ENCODE measurements at regions not wholly inside any gene's neighbourhood (a gene's known extent, or its start where the extent isn't known, plus 50 kb on each side); places are given as distances from the start of the nearest gene placed in this dataset.

DNA sequence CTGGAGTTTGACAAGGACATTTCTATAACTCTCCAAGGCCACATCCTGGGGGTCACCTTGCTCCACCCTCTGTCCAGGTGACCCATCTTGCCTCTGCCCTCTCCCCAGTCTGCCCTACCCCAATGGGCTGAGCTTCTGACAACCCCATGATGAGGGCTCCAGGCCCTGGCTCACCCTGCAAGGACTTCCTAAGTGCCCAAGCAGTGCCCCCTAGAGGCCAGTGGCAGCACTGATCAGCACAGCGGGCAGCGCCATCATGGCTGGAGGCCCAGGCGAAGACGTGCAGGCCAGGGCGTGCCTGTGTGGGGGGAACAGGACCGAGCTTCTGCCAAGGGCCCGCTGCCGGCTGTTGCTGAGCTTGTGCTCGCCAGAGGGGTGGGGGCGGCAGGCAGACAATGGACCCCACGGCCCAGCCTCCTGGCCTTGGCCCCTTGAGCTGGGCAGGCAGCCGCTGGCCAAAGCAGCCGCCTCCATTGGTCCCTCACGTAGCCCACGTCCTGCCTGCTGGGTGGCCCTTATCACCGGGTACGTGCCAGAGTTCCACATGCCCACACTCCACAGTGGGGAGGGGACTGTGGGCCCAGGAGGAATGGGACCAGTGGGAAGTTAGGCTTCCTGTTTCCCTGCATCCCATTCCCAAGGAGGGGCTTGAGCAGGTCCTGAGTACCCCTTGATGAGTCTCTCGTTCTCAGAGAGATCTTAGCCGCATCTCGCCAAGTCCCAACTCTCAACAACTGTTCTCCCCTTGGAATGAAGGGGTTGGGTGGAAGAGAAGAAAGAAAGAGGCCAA lies 64.3 kb downstream of the MRPL14 start:
- no peak for DNase-seq

DNA sequence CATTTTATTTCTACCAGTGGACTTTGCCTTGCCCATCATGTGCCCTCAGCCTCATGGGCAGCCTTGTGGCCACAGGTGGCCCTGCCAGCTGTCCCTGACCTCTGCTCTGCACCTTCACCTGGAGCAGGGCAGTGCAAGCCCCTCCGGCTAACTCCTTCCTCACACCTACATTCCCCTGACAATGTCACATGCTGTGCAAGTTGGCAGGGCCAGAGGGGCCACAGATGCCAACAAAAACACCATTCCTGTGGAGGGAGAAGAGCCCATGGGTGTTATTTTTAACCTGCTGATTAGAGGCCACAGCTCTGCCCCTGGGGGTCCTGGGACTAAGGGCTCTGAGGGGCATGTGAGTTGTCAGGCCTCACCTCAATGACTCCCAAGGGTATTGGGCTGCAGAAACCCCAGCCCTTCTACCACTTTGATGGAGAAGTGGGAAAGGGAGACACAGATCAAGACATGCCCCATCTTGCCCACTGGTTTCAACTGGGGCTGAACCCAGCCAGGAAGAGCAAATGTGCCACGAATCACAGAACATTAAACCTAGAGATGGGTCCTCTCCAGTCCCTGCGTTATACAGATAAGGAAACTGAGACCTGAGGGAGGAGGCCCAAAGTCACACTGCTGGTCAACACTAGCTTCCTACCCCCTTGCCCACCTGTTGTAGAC lies 65.0 kb downstream of the MRPL14 start:
- DNase-seq = no peak

DNA sequence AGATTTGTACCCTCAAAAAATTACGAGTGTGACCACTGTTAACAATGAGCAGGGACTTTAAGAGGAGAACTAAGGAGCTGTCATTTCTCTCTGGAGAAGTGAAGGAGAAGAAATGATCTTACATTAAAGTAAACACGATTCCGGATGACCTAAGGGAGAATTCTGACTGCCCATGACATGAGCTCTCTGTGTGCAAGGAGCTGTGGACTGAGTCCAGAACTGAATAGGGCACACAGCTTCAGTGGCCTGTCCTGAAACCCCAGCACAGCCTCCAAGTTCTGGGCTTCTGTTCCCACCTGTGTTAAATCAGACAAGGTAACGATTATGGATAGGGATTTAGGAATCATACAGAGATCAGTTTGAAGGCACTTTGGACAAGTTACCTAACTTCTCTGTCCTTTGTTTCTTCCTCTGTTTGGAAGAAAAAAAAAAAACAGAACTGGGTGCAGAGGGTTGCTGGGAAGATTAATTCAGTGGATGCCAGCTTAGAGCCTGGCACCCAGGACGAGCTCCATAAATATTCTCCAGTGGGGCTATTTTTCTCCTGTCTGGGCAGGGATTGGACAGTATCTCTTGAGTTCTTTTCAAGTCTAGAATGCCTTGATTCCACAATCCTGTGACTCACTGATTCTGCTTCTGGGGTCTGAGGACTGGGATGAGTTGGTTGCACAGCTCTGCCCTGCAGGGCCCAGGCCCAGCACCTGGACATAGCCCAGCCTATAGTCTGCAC lies 65.7 kb downstream of the MRPL14 start:
- no peak for DNase-seq

DNA sequence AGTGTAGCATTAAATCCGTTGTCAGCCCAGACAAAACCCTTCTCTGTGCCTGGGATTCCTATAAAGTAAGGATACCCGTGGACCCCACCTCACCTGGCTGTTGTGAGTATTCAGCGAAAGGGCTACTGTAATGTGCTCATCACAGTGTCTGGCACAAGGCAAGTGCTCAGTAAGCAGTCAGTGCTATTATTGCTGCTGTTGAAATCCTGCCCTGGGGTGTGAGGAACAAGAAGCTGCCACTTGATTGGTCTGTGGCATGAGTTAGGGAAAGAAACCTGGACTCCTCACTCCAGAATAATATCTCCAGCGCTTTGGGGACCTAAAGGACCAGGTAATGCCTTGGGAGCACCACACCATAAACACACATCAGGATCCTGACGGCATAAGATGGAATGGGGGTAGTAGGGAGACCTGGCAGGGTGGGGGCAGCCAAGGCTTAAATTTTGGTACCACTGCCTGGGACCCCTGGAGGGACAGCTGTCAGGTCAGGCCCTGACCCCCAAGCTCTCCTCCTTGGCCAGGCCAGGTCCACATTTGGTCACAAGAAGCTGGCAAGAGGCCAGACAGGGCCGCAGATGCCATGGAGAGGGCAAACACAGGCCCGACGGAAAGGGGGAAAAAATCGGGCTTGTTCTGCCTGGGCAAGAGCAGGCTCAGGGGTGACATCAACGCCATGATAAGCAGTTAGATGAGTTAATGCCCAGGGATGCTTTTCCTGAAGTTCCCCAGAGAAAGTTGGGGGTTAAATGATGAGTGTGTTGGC lies 66.5 kb downstream of the MRPL14 start:
- no peak for DNase-seq

DNA sequence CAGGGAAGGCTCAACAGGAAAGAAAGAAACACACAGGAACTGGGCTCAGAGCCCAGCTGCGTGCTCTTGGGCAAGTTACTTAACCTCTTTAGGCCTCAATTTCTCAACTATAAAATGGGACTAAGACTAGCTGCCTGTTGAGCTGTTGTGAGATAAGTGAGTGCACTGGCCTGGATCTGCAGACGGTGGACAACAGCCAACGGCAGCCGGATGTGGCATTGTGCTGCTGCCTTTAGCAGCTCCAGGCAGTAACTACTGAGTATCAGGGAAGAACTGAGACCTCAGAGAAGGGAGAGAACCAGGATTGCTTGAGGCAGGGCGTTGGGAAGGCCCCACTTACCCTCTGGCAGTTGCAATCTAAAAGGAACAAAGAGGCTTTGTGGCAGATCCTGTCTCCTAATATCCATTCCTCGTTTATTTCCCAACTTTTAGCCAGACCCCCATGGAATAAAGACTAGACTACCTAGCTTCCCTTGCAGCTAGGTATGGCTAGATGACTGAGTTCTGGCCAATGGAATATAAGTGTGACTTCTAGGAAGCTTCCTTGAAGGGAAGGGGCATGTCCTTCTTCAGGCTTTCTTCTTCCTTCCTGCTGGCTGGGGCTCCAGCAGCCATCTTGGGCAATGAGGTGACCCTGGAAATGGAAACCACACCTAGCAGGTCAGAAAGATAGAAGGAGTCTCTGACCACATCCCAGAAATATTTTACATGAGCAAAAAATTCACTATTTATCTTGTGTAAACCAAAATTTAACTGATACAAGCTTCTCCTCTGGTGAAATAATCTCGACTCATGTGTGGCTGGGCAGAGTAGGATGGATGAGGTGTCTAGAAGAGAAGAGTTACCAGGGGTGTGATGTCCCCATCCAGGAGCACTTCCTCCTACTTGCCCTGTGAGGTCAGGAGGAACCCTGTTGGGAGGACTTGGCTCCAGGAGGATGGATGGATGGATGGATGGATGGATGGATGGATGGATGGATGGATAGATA lies 67.6 kb downstream of the MRPL14 start:
- no peak for DNase-seq

DNA sequence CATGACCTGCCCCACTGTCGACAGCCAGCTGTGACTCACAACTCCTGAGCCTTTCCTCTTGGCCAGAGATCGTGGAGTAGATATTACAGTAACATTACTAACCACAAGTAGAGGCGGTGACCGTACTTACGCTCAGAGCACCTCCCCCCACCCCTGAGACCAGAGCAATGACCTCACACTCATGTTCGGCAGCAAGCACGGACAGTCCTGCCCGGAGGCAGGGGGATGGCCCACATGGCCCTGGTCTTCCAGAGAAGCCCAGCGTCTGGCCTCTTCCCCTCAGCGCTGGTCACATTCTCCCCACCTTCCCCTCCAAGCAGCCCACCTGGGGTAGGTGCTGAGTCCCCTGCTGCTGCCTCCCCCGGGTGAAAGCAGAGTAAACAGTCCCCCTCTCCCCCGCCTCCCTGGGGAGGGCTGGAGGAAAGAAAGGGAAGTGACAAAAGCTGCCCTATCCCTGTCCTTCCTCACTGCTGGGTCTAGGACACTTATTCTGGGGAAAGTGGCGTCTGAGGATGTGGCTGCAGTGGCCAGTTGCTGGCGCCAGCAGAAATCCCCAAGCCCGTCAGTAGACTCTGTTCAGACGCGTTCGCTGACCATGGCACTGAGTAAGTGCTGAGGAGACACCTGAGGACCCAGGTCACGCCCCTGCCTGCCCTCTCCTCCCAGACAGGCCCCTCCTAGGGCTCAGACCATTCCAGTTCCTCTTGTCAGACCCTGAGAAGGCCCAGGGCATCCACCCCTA lies 68.5 kb downstream of the MRPL14 start:
- DNase-seq = no peak

DNA sequence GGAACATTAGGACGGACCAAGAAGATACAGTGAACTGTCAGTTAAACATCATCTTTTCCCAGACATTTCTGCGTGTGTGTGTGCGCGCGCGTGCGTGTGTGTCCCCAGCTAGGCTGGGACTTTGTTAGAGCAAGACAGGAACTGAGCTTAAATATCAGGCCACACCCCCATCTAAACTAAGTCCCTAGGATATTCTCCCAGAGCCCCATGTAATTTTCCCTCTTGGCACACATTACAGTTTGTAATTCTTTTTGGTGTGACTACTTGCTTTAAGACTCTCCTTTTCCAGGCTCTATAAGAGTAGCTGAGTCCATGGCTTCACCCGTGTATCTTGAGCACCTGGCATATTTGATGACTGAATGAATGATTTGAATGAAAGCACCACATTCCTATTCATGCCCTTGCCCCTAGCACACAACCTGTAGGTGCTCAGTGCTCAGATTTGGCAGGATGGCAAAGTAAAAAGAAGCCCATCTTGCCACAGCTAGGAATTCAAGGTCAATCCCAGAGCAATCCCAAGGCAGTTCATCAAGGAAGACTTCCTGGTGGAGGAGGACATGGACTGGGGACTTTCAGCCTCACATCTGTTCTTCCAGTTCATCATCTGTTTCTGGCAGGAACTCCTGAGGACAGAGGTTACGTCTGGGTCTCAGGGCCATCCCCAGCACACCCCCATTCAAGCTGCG lies 69.2 kb downstream of the MRPL14 start:
- no peak for DNase-seq

DNA sequence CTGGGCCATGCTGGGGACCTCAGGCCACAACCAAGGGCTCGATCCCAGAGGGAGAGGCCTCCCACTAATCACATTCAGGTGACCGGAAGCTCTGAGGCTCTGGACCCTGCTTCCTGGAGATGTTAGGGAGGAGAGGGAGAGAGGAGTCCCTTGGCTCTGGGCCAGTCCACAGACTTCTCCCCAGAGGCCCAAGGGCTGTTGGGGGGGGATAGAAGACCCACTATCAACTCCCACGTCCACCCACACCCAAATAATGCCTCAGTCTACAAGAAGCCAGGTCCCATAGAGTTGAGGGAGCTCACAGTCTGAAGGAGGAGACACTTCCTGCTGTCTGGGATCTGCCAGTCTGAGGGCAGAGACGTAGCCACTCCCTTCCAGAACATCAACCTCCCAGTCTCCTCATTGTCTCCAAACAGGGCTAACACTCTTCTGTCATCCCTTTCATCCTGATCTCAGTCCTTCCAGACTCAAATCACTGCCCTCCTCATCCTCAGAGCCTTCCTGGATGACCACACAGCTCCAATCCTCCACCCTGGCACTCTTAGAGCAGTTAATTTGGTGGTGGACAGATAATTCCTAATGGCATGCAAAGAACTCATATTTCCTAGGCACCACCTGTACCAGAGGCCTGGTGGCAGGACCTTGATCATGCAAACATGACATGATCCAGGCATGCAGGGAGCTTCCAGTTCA lies 69.9 kb downstream of the MRPL14 start:
- DNase-seq = no peak

DNA sequence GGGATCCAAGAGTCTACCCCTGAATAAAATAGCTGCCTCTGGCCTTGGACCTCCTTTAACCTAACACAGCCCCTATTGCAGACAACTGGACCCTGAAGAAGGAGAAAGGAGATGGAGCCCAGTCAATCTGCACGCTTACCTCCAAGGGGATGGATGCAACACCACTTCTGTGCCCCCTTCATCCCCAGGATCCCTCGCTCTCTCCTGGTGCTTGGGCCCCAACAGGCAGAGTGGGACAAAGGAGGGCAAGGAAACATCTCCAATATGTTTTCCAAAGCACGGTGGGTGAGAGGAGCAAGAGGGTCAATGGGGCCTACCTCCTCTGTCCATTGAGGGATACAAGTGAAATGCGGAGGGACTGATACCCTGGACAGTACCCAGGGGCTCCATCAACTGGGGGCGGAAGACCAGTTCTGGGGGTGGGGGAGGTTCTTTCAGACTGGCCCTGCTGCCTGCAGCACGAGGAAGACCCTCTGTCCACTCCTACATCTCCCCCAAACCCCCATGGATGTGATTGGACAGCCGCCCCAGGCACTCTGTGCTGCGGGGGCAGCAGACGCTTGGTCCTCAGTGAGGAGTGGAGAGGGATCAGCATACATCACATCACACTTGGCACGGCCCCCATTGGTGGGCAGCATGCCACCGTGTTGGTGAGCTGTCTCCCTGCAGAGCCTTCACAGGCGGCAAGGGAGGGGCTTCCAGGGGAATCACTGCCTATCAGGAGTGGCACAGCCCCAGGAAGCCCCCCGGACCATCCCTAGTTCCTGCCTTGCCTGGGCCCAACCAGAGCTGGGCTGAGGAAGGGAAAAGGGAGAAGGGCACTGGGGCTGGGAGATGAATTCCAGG lies 70.6 kb downstream of the MRPL14 start:
- no peak for DNase-seq

DNA sequence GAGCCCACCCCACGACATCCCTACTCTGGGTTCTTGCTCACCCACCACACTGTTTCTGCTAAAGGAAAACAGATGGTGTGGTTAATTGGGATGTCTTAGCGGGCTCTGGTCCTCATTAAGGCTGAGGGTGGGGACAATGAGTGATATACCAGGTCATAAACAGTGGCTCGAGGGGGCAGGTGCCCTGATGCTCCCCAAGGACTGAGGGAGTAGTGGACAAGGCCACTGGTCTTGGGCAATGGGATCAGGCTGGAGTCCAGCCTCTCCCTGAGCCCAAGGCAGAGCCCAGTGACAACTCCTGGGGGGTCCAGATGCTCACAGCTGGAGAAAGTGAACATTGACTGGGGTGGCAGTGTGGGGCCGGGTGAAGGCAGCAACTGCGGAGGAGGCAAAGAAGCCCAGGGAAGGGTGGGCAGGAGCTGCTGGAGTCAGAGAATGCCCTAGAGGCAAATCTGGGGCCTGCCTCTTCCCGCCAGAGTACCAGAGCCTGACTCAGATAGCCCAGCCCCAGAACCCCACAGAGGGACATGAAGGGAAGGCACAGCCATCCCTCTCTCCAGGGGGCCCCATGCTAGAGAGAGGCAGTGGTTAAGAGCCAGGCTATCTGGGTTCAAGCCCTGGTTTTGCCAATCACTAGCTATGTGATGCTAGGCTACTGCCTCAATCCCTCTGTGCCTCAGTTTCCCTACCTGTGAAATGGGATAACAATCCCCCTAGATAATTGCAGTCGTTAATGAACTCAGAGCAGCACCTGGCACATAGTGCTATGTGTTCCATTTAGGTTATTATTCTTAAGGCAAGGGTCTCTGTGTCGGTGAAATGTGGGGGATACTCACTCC lies 72.3 kb downstream of the MRPL14 start:
- DNase-seq = no peak

DNA sequence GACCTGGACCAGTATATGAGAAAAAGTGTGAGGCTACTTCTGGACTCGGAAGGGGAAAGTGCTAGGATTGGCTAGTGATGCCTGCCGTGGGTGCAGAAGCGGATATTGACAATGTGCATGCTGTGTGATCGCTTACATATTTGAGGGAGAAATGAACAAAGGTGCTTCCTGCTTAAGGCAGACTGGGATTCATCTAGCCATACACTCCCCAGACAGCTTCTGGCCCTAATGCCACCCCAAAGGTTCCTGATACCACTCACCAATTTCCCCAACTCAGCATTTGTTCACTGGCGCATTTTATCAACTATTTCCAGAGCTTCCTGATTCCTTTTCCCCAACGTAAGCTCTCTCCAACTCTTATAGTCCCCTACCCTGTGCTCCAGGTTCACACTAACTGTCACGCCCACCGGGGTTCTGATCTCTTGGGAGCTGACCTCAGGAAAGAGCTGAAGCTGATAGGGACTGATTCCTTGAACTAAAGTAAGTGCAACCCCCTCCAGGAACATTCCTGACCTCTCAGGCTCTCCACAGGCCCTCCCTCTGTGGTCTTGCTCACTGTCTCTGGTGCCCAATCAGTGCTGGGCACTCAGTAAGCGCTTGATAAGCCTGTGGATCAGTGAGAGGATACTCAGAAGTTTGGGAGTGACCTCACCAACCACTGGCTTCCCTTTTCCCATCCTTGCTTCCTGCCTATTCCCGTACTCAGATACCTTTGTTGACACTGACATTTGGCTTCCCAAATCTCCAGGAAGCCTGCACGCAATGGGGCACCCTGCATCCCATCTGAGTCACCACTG lies 73.3 kb downstream of the MRPL14 start:
- no peak for DNase-seq

DNA sequence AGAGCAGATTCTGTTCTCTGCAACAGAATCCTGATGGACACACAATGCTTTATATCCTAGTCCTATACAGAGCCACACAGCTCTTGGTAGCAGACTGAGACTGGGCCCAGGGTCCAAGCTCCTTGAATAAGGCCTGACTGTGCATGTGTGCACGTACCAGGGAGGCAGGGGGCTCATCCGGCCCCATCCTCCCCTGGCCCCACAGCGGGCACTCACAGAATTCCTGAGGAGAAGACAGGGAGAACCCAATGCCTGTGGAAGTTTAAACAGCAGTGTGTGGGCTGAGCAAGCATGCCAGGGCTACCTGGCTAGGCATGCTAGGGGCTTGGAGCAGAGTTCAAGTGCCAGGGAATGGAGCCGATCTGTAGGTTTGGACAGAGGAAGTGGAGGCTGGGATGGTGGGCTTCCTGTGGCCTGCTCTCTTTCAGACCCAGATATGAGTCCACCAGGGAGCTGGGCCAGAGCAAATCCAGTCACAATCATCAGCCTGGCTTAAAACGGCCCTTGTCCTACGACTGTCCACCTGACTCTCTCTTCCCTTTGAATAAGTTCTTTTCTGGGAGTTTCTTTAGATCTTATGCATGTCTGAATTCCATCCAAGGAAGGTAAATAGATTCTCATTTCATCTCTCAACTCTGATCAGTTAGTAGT lies 74.0 kb downstream of the MRPL14 start:
- no peak for DNase-seq

DNA sequence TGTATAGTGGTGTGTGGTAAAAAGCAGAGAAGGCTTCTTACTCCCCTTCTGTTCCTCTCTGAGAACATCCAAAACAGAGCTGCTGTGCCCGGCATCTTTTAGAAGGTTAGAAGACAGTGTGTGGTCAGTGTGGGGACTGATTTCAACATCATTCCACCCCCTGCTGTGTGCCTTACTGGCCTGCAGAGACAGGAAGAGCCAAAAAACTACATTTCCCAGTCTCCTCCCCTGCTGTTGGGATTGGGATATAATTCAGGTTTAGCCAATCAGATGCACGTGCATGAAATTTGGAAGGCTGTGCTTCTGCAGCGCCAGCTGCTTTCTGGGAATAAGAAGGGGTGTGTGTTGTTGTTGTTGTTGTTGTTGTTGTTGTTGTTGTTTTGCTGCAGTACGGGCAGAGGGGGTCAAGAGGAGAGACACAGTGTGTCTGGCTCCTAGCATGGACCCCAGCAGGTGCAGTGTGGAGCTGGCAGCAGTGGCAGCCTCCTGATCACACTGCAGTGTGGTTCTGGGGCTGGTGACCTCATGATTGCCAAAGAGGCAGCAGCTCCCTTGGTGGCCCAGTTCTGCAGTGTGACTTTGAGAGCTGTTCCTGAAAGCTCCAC lies 74.7 kb downstream of the MRPL14 start:
- no peak for DNase-seq

DNA sequence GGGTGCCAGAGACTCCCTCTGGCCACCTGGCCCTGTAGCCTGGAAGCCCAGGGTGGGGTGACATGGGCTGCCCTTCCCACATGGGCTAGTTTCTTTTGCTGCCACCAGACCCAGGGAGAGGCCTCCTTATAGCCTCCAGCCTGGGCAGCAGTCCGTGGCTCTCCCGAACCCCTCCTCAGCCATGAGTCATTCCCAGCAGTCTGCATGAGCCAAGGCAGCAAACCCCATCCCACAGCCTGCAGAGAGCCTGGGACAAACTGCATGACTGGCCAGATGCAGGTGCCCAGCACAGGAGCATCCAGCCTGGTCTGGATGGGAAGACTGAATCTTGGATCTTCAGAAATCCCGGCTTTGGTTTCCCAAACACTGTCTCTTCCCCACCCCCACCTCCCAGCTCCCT lies 75.7 kb downstream of the MRPL14 start:
- no peak for DNase-seq

DNA sequence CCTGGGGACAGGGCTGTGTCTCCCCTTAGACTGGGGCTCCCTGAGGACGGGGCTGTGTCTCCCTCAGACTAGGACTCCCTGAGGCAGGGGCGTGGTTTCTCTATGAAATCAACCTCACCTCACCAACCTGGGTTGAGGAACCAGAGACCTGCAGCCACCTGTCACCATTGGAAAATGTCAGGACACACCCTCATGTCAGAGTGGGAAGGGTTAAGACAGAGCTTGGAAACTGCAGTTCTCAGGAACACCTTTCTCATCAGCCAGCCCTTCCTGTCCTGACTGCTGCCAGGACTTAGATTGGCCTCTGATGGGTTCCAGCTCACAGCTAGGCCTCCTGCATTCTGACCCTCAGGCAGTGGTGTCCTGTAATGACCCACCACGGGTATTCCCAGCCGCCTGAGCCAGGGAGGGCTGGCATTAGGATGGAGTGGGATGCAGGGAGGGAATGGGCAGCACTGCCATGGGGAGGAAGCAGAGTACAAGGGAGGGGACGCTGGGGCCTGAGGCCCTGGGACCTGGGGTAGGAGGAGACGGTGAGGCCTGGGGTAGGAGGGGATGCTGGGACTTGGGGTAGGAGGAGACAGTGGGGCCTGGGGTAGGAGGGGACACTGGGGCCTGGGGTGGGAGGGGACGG lies 76.3 kb downstream of the MRPL14 start:
- DNase-seq = no peak

Measured in NCI-H526 treated with DMSO at 0.1 percent for 48 hours (cell line).